OCI-LY1 (cell line): ENCODE measurements at regions not wholly inside any gene's neighbourhood (a gene's known extent, or its start where the extent isn't known, plus 50 kb on each side); places are given as distances from the start of the nearest gene placed in this dataset.

ENCODE experiments used
- H2AFZ ChIP-seq: fragments of 200-600 bp; sonication (generic), shearing (Covaris generic); 2 replicates; pipeline ENCODE4 v1.6.0; 2014; ENCODE audit warnings: antibody characterized with exemption, mild to moderate bottlenecking, low read length
- H3F3A ChIP-seq: fragments of 200-600 bp; sonication (generic), shearing (Covaris generic); 2 replicates; pipeline ENCODE4 v1.6.0; 2014; ENCODE audit warnings: mild to moderate bottlenecking, antibody characterized with exemption, low read length, moderate library complexity; ENCODE audit not compliant: insufficient read depth
- H3K27ac ChIP-seq: fragments of 200-600 bp; sonication (generic); 2 replicates; pipeline ENCODE4 v1.5.1; 2014; ENCODE audit warnings: low read length, mixed run types, mild to moderate bottlenecking, low read depth; ENCODE audit not compliant: poor library complexity, severe bottlenecking
- H3K27me3 ChIP-seq: fragments of 200-600 bp; sonication (generic); 2 replicates; pipeline ENCODE4 v1.6.0; 2014; ENCODE audit warnings: antibody characterized with exemption, mild to moderate bottlenecking, low read length, moderate library complexity; ENCODE audit not compliant: insufficient read depth
- H3K36me3 ChIP-seq: fragments of 200-600 bp; sonication (generic); 2 replicates; pipeline ENCODE4 v1.6.1; 2014; ENCODE audit warnings: mild to moderate bottlenecking, antibody characterized with exemption, low read length, moderate library complexity, mixed read lengths; ENCODE audit not compliant: insufficient read depth
- H3K4me1 ChIP-seq: fragments of 200-600 bp; sonication (generic); 2 replicates; pipeline ENCODE4 v1.5.1; 2014; ENCODE audit warnings: mild to moderate bottlenecking, low read length, moderate library complexity; ENCODE audit not compliant: insufficient read depth, severe bottlenecking
- H3K4me2 ChIP-seq: fragments of 200-600 bp; sonication (generic), shearing (Covaris generic); 2 replicates; pipeline ENCODE4 v1.6.1; 2014; ENCODE audit warnings: low read length
- H3K4me3 ChIP-seq: fragments of 200-600 bp; sonication (generic); 2 replicates; pipeline ENCODE4 v1.5.1; 2014; ENCODE audit warnings: low read length, low read depth, mild to moderate bottlenecking, mixed read lengths; ENCODE audit not compliant: poor library complexity, severe bottlenecking
- H3K79me2 ChIP-seq: fragments of 200-600 bp; shearing (Covaris generic); 2 replicates; pipeline ENCODE4 v1.6.1; 2016; ENCODE audit warnings: mixed run types, low read length, mixed read lengths; ENCODE audit not compliant: insufficient read depth
- H3K9ac ChIP-seq: fragments of 200-600 bp; sonication (generic), shearing (Covaris generic); 2 replicates; pipeline ENCODE4 v1.6.1; 2014; ENCODE audit warnings: mild to moderate bottlenecking, low read length, mixed read lengths
- H3K9me2 ChIP-seq: fragments of 200-600 bp; sonication (generic), shearing (Covaris generic); 2 replicates; pipeline ENCODE4 v1.6.1; 2014; ENCODE audit warnings: low read depth, mild to moderate bottlenecking, low read length, mixed read lengths
- H3K9me3 ChIP-seq: fragments of 200-600 bp; shearing (Covaris generic); 2 replicates; pipeline ENCODE4 v1.6.1; 2014; ENCODE audit warnings: low read length, mixed read lengths
- H4K20me1 ChIP-seq: fragments of 200-600 bp; sonication (generic), shearing (Covaris generic); 2 replicates; pipeline ENCODE4 v1.6.0; 2016; ENCODE audit warnings: mild to moderate bottlenecking, low read length; ENCODE audit not compliant: insufficient read depth
- EZH2 ChIP-seq: fragments of 200-600 bp; sonication (generic), shearing (Covaris generic); IDR thresholded peaks from 2 replicates; pipeline ENCODE4 v1.8.0; 2017; ENCODE audit warnings: borderline replicate concordance, mixed run types, mild to moderate bottlenecking, antibody characterized with exemption, low read length, moderate library complexity, mixed read lengths
- TF ChIP-seq, protein P1 (sequence below): fragments of 200-600 bp; sonication (generic), shearing (Covaris generic); IDR thresholded peaks from 2 replicates; pipeline ENCODE4 v1.5.1; 2017; ENCODE audit warnings: mild to moderate bottlenecking, antibody characterized with exemption, low read length, moderate library complexity, mixed read lengths

GRCh38 chr16:54405478-54405877 is 118.9 kb upstream of the IRX3 start:
- Histone ChIP-seq H4K20me1 (no peaks in the 10 kb centered on the region), H3K4me3 (no peak overlapping the region), H3K4me1 (no peaks in the 10 kb centered on the region), H3K9me2 (no peaks in the 10 kb centered on the region), H3K9ac (no peak overlapping the region), H3K9me3 (no peaks in the 10 kb centered on the region), H3K79me2 (no peaks in the 10 kb centered on the region), H2AFZ (no peak overlapping the region), H3K36me3 (no peaks in the 10 kb centered on the region), H3F3A (no peaks in the 10 kb centered on the region), H3K27ac (no peak overlapping the region), H3K4me2 (no peak overlapping the region), H3K27me3 (0 out of 2 replicates have a peak, but pooled peaks cover 4% of the 10 kb centered on the region)
- TF ChIP-seq, protein P1, sequence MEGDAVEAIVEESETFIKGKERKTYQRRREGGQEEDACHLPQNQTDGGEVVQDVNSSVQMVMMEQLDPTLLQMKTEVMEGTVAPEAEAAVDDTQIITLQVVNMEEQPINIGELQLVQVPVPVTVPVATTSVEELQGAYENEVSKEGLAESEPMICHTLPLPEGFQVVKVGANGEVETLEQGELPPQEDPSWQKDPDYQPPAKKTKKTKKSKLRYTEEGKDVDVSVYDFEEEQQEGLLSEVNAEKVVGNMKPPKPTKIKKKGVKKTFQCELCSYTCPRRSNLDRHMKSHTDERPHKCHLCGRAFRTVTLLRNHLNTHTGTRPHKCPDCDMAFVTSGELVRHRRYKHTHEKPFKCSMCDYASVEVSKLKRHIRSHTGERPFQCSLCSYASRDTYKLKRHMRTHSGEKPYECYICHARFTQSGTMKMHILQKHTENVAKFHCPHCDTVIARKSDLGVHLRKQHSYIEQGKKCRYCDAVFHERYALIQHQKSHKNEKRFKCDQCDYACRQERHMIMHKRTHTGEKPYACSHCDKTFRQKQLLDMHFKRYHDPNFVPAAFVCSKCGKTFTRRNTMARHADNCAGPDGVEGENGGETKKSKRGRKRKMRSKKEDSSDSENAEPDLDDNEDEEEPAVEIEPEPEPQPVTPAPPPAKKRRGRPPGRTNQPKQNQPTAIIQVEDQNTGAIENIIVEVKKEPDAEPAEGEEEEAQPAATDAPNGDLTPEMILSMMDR: no peak
- no peak for TF ChIP-seq EZH2

DNA sequence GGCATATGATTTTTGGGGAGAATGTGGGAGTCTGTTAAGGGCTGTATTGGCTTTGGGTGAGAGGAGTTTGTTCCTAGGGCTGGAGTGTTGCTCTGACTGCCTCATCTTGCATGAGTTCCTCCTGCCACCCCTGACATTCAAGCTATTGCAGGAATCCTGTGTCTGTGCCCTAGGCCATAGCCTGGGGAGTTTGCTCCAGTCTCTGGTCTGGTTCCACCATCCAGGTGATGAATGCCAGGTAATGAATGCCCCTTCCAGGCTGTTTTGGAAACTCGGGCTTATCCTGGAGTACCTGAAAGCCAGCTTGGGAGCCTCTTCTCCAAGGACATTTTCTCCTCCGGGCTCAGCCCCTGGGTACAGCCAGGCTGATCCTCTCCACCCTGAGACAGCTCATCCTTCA is 117.0 kb upstream of the IRX3 start:
- Histone ChIP-seq H3K9me2 (no peaks in the 10 kb centered on the region), H3K4me1 (no peaks in the 10 kb centered on the region), H3K4me3 (no peak overlapping the region)

GRCh38 chr16:54402873-54403272 is 116.3 kb upstream of the IRX3 start:
- H3K9me2 ChIP-seq: no peaks in the 10 kb centered on the region
- H3K4me3 ChIP-seq: no peak overlapping the region
- H3K36me3 ChIP-seq: no peaks in the 10 kb centered on the region
- no peak overlapping the region for H3K4me2 ChIP-seq
- no peak overlapping the region for H2AFZ ChIP-seq
- H3K27ac ChIP-seq: no peak overlapping the region
- no peaks in the 10 kb centered on the region for H3F3A ChIP-seq
- 0 out of 2 replicates have a peak, but pooled peaks cover 4% of the 10 kb centered on the region for H3K27me3 ChIP-seq
- H3K4me1 ChIP-seq: no peaks in the 10 kb centered on the region
- TF ChIP-seq, protein P1: no peak
- no peaks in the 10 kb centered on the region for H3K79me2 ChIP-seq
- H4K20me1 ChIP-seq: no peaks in the 10 kb centered on the region
- H3K9ac ChIP-seq: no peak overlapping the region
- H3K9me3 ChIP-seq: no peaks in the 10 kb centered on the region

More for the DNA sequence above, 117.0 kb upstream of the IRX3 start:
- H3K9ac ChIP-seq: no peak overlapping the region
- no peaks in the 10 kb centered on the region for H3F3A ChIP-seq
- H2AFZ ChIP-seq: no peak overlapping the region
- no peak for TF ChIP-seq EZH2
- TF ChIP-seq, protein P1: no peak
- no peak overlapping the region for H3K4me2 ChIP-seq
- no peaks in the 10 kb centered on the region for H4K20me1 ChIP-seq
- 0 out of 2 replicates have a peak, but pooled peaks cover 4% of the 10 kb centered on the region for H3K27me3 ChIP-seq
- H3K79me2 ChIP-seq: no peaks in the 10 kb centered on the region
- no peak overlapping the region for H3K27ac ChIP-seq
- H3K9me3 ChIP-seq: no peaks in the 10 kb centered on the region
- H3K36me3 ChIP-seq: no peaks in the 10 kb centered on the region
